Kasumi-1 (cell line): ENCODE measurements at regions not wholly inside any gene's neighbourhood (a gene's known extent, or its start where the extent isn't known, plus 50 kb on each side); places are given as distances from the start of the nearest gene placed in this dataset.
A peak's percentile ranks its signal among the peaks of the same experiment; 100 is the strongest.

Experiments
- DNase-seq, 2 experiments: peaks; one replicate each; lab custom pipeline; 2025; lab: John Stamatoyannopoulos, UW

- peak in 1 of 2 experiments; percentile 1 for DNase-seq
Observed at GRCh38 chr17:57174591-57174990, 81.7 kb upstream of the MSI2 start.

GRCh38 chr17:57178839-57179238 is 77.5 kb upstream of the MSI2 start:
- DNase-seq = no peak

- no peak for DNase-seq
Observed at GRCh38 chr17:57182621-57183020, 73.7 kb upstream of the MSI2 start.

- no peak for DNase-seq
Observed at GRCh38 chr17:57186226-57187019, 69.9 kb upstream of the MSI2 start.

- no peak for DNase-seq
Observed at GRCh38 chr17:57187391-57187790, 68.9 kb upstream of the MSI2 start.

- DNase-seq = no peak
Observed at GRCh38 chr17:57195785-57196460, 60.4 kb upstream of the MSI2 start.

- no peak for DNase-seq
Observed at GRCh38 chr17:57197466-57198071, 58.8 kb upstream of the MSI2 start.

- no peak for DNase-seq
Observed at GRCh38 chr17:57201481-57201880, 54.8 kb upstream of the MSI2 start.

GRCh38 chr17:57203040-57203439 is 53.3 kb upstream of the MSI2 start:
- no peak for DNase-seq
